ENCODE measurements at regions not wholly inside any gene's neighbourhood (a gene's known extent, or its start where the extent isn't known, plus 50 kb on each side); places are given as distances from the start of the nearest gene placed in this dataset.

DNA sequence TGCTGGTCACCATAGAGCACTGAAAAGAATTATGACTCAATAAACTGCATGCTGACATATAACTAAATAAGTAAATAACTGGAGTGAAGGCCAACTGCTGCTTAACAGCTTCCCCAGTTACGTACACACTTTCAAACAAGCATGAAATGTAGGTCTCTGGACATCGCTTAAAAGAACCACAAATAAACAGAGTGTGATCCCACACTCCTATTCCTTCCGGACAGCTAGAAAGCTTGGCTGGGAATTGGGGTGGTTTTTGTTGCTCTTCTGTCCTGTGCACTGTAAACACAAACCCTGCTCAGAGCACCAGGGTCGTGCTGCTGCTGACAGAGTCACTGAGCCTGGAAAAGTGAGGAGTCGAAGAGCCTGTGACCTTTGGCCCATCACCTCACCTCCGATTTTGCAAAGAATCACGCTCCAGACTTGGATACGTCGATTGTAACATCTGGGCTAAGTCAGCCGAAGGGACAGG, 162.7 kb upstream of the NT5C1B start:
- DNase-seq (ENCODE audit: low spot score): no peak

DNA sequence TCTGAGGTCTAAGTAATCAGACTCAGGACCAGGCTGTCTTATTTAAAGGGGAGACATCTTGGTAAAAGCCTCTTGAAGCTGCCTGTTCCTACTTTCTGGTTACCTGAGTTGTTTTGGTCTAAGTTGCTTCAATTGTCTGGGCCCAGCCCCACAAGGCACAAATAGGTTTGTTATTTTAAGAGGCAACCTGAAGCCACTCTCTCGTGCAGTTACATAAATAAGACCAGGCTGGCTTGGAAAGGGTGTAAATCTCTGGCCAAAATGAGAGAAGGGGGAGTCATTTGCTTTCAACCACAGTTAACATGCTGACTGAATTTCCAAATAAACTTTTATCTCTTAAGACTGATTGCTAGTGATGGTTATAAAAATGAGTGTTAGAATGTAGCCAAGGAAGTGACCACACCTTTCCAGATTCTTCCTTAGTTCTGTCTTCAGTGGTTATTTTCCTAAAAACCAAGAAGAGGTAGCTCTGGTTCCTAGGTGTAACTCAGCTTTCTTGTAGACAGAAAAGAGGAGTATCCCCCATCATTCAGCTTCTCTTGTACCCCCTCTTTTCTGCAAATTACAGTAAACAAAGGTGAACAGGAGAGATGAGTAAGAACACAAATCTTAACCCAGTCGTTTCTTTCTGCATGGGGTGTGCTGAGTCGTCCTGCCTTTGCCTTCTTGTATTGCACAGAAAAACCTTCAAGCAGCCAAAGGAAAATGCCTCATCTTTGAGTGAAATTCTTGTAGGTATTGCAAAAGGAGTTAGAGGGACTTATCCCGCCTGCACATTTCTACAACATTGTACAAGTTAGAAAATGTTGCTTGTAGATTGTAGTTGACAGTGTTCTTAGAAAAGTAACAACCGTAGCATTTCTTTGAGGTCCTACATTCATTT, 161.5 kb upstream of the NT5C1B start:
- TF ChIP-seq, protein P1, sequence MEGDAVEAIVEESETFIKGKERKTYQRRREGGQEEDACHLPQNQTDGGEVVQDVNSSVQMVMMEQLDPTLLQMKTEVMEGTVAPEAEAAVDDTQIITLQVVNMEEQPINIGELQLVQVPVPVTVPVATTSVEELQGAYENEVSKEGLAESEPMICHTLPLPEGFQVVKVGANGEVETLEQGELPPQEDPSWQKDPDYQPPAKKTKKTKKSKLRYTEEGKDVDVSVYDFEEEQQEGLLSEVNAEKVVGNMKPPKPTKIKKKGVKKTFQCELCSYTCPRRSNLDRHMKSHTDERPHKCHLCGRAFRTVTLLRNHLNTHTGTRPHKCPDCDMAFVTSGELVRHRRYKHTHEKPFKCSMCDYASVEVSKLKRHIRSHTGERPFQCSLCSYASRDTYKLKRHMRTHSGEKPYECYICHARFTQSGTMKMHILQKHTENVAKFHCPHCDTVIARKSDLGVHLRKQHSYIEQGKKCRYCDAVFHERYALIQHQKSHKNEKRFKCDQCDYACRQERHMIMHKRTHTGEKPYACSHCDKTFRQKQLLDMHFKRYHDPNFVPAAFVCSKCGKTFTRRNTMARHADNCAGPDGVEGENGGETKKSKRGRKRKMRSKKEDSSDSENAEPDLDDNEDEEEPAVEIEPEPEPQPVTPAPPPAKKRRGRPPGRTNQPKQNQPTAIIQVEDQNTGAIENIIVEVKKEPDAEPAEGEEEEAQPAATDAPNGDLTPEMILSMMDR (IDR thresholded peaks at IDR 0.05; ENCODE audit: extremely low read depth, insufficient read depth, missing control alignments): no peak
- no peak for DNase-seq (ENCODE audit: low spot score)
- in situ Hi-C loops (cut with MboI; ENCODE audit: low pct_unique_long_range_greater_than_20kb, low sequenced_read_pairs, unreplicated experiment): loop anchor here (25.0 kb wide), 2 partner anchors 611 to 1111 kb away; partner anchors contain the start of gene OSR1

More for the DNA sequence above, 162.7 kb upstream of the NT5C1B start:
- TF ChIP-seq, protein P1 (IDR thresholded peaks at IDR 0.05; ENCODE audit: extremely low read depth, insufficient read depth, missing control alignments): no peak
- in situ Hi-C loops (cut with MboI; ENCODE audit: low pct_unique_long_range_greater_than_20kb, low sequenced_read_pairs, unreplicated experiment): loop anchor here (25.0 kb wide), 2 partner anchors 610 to 1110 kb away; partner anchors contain the start of gene OSR1

GRCh38 chr2:18749912-18750526, 160.7 kb upstream of the NT5C1B start:
- in situ Hi-C loops (cut with MboI; ENCODE audit: low pct_unique_long_range_greater_than_20kb, low sequenced_read_pairs, unreplicated experiment): loop anchor here (25.0 kb wide), 2 partner anchors 612 to 1112 kb away; partner anchors contain the start of gene OSR1
- DNase-seq (ENCODE audit: low spot score): peak; percentile 9

DNA sequence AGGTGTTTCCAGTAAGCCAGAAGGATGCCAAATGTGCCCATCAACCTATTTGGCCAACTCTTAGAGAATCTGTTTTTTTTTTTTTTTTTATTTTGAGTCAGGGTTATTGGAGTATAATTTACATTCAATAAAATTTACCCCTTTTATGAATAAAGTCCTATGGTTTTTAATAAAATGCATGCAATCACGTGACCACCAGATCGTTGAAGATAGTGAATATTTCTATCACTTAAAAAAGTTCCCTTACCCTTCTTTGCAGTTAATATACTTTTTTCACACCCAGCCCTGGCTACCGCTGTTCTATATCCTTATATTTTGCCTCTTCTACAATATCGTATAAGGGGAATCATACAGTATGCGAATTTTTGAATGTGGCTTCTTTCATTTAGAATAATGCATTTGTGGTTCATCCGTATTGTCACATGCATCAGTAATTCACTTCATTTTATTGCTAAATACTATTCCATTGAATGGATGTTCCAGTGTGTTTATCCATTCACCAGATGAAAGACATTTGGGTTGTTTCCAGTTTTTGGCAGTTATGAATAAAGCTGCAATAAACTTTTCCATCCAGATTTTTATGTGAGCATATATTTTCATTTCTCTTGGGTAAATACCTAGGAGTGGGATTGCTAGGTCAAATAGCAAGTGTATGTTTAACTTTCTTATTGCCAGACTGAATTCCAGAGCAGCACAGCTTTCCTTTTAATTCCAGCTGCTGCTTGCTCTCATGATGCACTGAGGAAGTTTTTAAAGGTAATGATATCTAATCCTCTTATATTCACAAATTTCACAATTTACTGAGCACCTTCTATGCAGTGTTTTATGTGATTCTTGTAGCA, 156.3 kb upstream of the NT5C1B start:
- in situ Hi-C loops (cut with MboI; ENCODE audit: low pct_unique_long_range_greater_than_20kb, low sequenced_read_pairs, unreplicated experiment): no loop called here
- TF ChIP-seq, protein P1 (IDR thresholded peaks at IDR 0.05; ENCODE audit: extremely low read depth, insufficient read depth, missing control alignments): no peak
- DNase-seq (ENCODE audit: low spot score): no peak

More at GRCh38 chr2:18749912-18750526, 160.7 kb upstream of the NT5C1B start:
- TF ChIP-seq, protein P1 (IDR thresholded peaks at IDR 0.05; ENCODE audit: extremely low read depth, insufficient read depth, missing control alignments): peak; percentile 76

DNA sequence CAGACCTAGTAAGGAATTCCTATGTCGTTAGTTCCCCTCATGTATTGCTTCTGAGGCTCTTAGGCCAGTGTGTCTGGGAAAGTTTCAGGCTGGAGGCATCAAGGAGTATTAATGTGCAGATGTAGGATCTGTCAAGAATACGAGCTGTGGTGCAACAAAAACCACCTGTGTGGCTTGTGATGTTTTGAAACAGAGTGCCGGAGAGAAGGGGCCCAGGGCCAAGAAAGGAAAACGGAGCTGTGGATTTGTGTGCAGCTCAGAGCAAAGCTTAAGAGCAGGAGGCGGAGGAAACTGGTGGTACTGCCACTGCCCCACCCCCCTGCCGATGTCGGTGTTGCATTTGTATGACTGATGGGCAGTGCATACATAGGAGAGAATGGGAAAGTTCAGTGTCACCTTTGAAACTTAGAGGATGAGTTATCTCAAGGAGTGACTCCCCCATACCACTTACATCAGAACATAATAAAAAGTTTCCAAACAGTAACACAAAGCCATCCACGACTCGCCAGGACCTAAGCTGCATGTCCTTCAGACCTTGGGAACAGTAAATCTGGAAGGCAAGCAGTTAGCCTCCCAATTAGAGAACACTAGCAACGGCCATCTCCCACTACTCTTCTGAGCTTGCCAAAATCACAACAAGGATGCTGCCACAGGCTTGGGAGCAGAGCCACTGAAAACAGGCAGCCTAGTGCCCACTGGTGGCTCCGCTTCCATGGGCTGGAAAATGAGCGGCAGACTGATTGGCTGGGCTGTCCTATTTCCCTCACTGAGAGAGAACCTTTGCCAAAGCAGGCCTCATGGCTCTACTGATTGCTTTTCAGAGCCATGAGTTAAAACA, 152.7 kb upstream of the NT5C1B start:
- in situ Hi-C loops (cut with MboI; ENCODE audit: low pct_unique_long_range_greater_than_20kb, low sequenced_read_pairs, unreplicated experiment): no loop called here
- DNase-seq (ENCODE audit: low spot score): no peak
- TF ChIP-seq, protein P1 (IDR thresholded peaks at IDR 0.05; ENCODE audit: extremely low read depth, insufficient read depth, missing control alignments): no peak
